ENCODE measurements at regions not wholly inside any gene's neighbourhood (a gene's known extent, or its start where the extent isn't known, plus 50 kb on each side); places are given as distances from the start of the nearest gene placed in this dataset.
"Not testable (repeated sequence)": the region's sequence is repeated elsewhere in the genome, so short reads cannot be mapped to it uniquely, and the experiment has no call there.

- no peak overlapping the region for H3K4me3 ChIP-seq (ENCODE audit: low read length)
- DNase-seq (ENCODE audit: low read depth): no peak
- TF ChIP-seq CTCF (conservative IDR thresholded peaks at IDR 0.05; ENCODE audit: low read length): no peak
Observed at GRCh38 chr5:162274679-162275078, 207.1 kb downstream of the GABRG2 start.

- H3K4me3 ChIP-seq (ENCODE audit: low read length); DNase-seq (ENCODE audit: low read depth): not testable (repeated sequence)
Observed at GRCh38 chr5:162275387-162275786, 207.8 kb downstream of the GABRG2 start.

- DNase-seq (ENCODE audit: low read depth): no peak
- H3K4me3 ChIP-seq (ENCODE audit: low read length): no peak overlapping the region
- TF ChIP-seq CTCF (conservative IDR thresholded peaks at IDR 0.05; ENCODE audit: low read length): no peak
Observed at GRCh38 chr5:162282191-162282590, 214.6 kb downstream of the GABRG2 start.

- H3K4me3 ChIP-seq (ENCODE audit: low read length): no peak overlapping the region
- no peak for DNase-seq (ENCODE audit: low read depth)
- TF ChIP-seq CTCF (conservative IDR thresholded peaks at IDR 0.05; ENCODE audit: low read length): no peak
Observed at GRCh38 chr5:162283609-162284008, 216.0 kb downstream of the GABRG2 start.

- DNase-seq (ENCODE audit: low read depth): no peak
- H3K4me3 ChIP-seq (ENCODE audit: low read length): no peak overlapping the region
- no peak for TF ChIP-seq CTCF (conservative IDR thresholded peaks at IDR 0.05; ENCODE audit: low read length)
Observed at GRCh38 chr5:162288647-162289296, 221.2 kb downstream of the GABRG2 start.

GRCh38 chr5:162289489-162289888, 221.9 kb downstream of the GABRG2 start:
- no peak for TF ChIP-seq CTCF (conservative IDR thresholded peaks at IDR 0.05; ENCODE audit: low read length)
- no peak for DNase-seq (ENCODE audit: low read depth)
- no peak overlapping the region for H3K4me3 ChIP-seq (ENCODE audit: low read length)

DNA sequence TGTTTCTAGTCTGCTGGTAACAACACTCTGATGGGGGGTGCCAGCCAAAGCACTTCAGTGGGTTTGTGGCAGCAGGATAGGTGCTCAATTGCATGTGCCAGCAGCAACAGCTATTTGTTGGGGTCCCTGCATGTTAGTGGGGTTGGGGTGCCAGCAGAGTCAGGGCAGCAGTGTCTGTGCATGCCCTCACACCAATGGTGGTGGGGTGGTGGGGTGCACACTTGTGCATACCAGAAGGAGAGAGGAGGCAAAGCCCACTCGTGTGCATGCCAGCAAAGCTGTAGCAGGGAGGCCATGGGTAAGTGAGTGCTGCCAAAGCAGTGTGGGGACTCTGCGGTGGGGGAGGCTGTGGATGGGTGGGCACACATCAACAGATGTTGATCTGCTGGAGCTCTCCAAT, 232.2 kb downstream of the GABRG2 start:
- DNase-seq (ENCODE audit: low read depth): no peak
- no peak for TF ChIP-seq CTCF (conservative IDR thresholded peaks at IDR 0.05; ENCODE audit: low read length)
- no peak overlapping the region for H3K4me3 ChIP-seq (ENCODE audit: low read length)

DNA sequence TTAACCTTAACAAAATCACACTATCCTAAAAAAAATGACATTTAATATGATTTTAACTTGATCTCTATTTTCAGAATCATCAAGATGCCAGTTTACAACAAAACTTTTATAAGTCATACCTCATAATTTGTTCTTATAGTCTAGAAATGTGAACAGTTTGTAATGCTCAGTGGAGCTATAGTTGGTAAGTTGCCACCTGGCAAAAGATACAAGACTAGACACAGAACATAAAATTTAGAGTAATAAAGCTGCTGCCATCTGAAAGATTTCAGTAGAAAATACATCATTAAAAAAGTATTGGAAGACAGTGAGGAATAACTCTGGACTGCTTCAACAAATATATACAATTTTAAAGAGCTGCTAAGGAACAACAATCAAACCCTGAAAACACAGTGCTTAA, 233.8 kb downstream of the GABRG2 start:
- no peak for TF ChIP-seq CTCF (conservative IDR thresholded peaks at IDR 0.05; ENCODE audit: low read length)
- DNase-seq (ENCODE audit: low read depth): no peak
- H3K4me3 ChIP-seq (ENCODE audit: low read length): no peak overlapping the region

Measured in AG10803 (cell line).